PC-9 (cell line): ENCODE measurements at regions not wholly inside any gene's neighbourhood (a gene's known extent, or its start where the extent isn't known, plus 50 kb on each side); places are given as distances from the start of the nearest gene placed in this dataset.

Experiments used
- BruUV-seq: library from RNA; stranded (reverse); fragments of 400-500 nt; replicated peaks from 2 replicates; lab custom pipeline; 2021; lab: Mats Ljungman, UMichigan
- CTCF ChIA-PET: fragments of 300-600 bp; sonication (Branson Sonifier 250); formaldehyde crosslinking; loops from one replicate; lab custom pipeline; 2022; ENCODE audit warnings: antibody characterized with exemption; lab: Charles Lee
- POLR2A ChIA-PET: fragments of 300-600 bp; sonication (Branson Sonifier 250); formaldehyde crosslinking; loops from one replicate; lab custom pipeline; 2022; ENCODE audit warnings: antibody characterized with exemption; ENCODE audit not compliant: unreplicated experiment; lab: Charles Lee
- DNase-seq, 2 experiments: peaks; one replicate each; pipeline versions ENCODE4 v3.0.0 to v3.0.0-alpha.2; 2015 to 2022; ENCODE audit warnings: mixed read lengths in 1 of 2
- H2AFZ ChIP-seq: fragments of 200-600 bp; sonication (generic); 2 replicates; pipeline ENCODE4 v1.8.1; 2017; ENCODE audit warnings: antibody characterized with exemption
- H3F3A ChIP-seq: fragments of 200-600 bp; sonication (generic); 2 replicates; pipeline ENCODE4 v1.8.1; 2017; ENCODE audit warnings: antibody characterized with exemption, mild to moderate bottlenecking, low read depth; ENCODE audit not compliant: insufficient read depth
- H3K27ac ChIP-seq: fragments of 200-600 bp; sonication (generic); 2 replicates; pipeline ENCODE4 v1.6.1; 2016; ENCODE audit warnings: mixed run types
- H3K27me3 ChIP-seq: fragments of 200-600 bp; sonication (generic); 2 replicates; pipeline ENCODE4 v1.6.1; 2016; ENCODE audit warnings: low read depth, mixed run types; ENCODE audit not compliant: insufficient read depth
- H3K36me3 ChIP-seq: fragments of 200-600 bp; sonication (generic); 2 replicates; pipeline ENCODE4 v1.6.1; 2016; ENCODE audit warnings: low read depth, mixed run types
- H3K4me1 ChIP-seq: fragments of 200-600 bp; sonication (generic); replicated peaks from 2 replicates; pipeline ENCODE4 v1.6.1; 2016; ENCODE audit warnings: mixed run types; ENCODE audit not compliant: insufficient read depth
- H3K4me2 ChIP-seq: fragments of 200-600 bp; sonication (generic); 2 replicates; pipeline ENCODE4 v1.6.1; 2017; ENCODE audit warnings: mixed run types
- H3K4me3 ChIP-seq: fragments of 200-600 bp; sonication (generic); 2 replicates; pipeline ENCODE4 v1.6.1; 2016; ENCODE audit warnings: mixed run types
- H3K79me2 ChIP-seq: fragments of 200-600 bp; sonication (generic); 2 replicates; pipeline ENCODE4 v1.6.1; 2017; ENCODE audit warnings: low read depth, mixed run types
- H3K9me2 ChIP-seq: fragments of 200-600 bp; sonication (generic); 2 replicates; pipeline ENCODE4 v1.8.1; 2017; ENCODE audit warnings: mild to moderate bottlenecking; ENCODE audit not compliant: insufficient read depth
- H3K9me3 ChIP-seq: fragments of 200-600 bp; sonication (generic); 2 replicates; pipeline ENCODE4 v1.8.1; 2016; ENCODE audit warnings: low read depth; ENCODE audit not compliant: insufficient read depth
- H4K20me1 ChIP-seq: fragments of 200-600 bp; sonication (generic); 2 replicates; pipeline ENCODE4 v1.8.1; 2017; ENCODE audit not compliant: insufficient read depth
- CTCF ChIP-seq: fragments of 200-600 bp; sonication (generic); conservative IDR thresholded peaks from 2 replicates; pipeline ENCODE4 v1.6.1; 2017; ENCODE audit warnings: mixed run types, antibody characterized with exemption, mild to moderate bottlenecking, moderate library complexity
- EZH2 ChIP-seq: fragments of 200-600 bp; sonication (generic); IDR thresholded peaks from 2 replicates; pipeline ENCODE4 v1.8.0; 2017; ENCODE audit warnings: antibody characterized with exemption, low read depth
- intact Hi-C: fragments of 100-400 bp; cut with micrococcal nuclease; formaldehyde crosslinking; loops from one replicate; pipeline ENCODE4 v1.10.0; 2022; ENCODE audit not compliant: unreplicated experiment

- DNase-seq: no peak
- H3K4me3 ChIP-seq: no peak overlapping the region
- H3K79me2 ChIP-seq: no peaks in the 10 kb centered on the region
- no peaks in the 10 kb centered on the region for H3F3A ChIP-seq
- peaks cover under 1% of the 10 kb centered on the region; the same call in 1 of the 2 replicates for H3K4me1 ChIP-seq
- ChIA-PET POLR2A (no interaction called here), CTCF (no interaction called here)
- TF ChIP-seq CTCF (no peak), EZH2 (no peak)
- intact Hi-C loops: loop anchor here (5.0 to 10.0 kb wide), 3 partner anchors 345 to 495 kb away; partner anchors contain the start of gene TLE3
- no peaks in the 10 kb centered on the region for H4K20me1 ChIP-seq
- no TSS peak for BruUV-seq
- peaks cover 3% of the 10 kb centered on the region; the same call in 1 of the 2 replicates for H3K9me3 ChIP-seq
- H3K36me3 ChIP-seq: no peaks in the 10 kb centered on the region
- H3K4me2 ChIP-seq: no peak overlapping the region
- H3K27ac ChIP-seq: no peak overlapping the region
- no peak overlapping the region for H2AFZ ChIP-seq
- H3K9me2 ChIP-seq: no peaks in the 10 kb centered on the region
- H3K27me3 ChIP-seq: no peaks in the 10 kb centered on the region
These were observed 173.6 kb downstream of the UACA start for GRCh38 chr15:70589728-70590127.

- ChIA-PET CTCF (no interaction called here), POLR2A (no interaction called here)
- no TSS peak for BruUV-seq
- peaks cover 3% of the 10 kb centered on the region; the same call in 1 of the 2 replicates for H3K9me3 ChIP-seq
- no peaks in the 10 kb centered on the region for H3K9me2 ChIP-seq
- H3K27ac ChIP-seq: no peak overlapping the region
- DNase-seq: no peak
- no peaks in the 10 kb centered on the region for H3K36me3 ChIP-seq
- peaks cover 5% of the 10 kb centered on the region for H3K4me1 ChIP-seq
- TF ChIP-seq CTCF (no peak), EZH2 (no peak)
- no peaks in the 10 kb centered on the region for H3K27me3 ChIP-seq
- peaks cover 5% of the 10 kb centered on the region; the same call in 1 of the 2 replicates for H3F3A ChIP-seq
- H4K20me1 ChIP-seq: no peaks in the 10 kb centered on the region
- intact Hi-C loops: loop anchor here (5.0 to 10.0 kb wide), 3 partner anchors 344 to 494 kb away; partner anchors contain the start of gene TLE3
- no peak overlapping the region for H3K4me2 ChIP-seq
- no peaks in the 10 kb centered on the region for H3K79me2 ChIP-seq
- no peak overlapping the region for H3K4me3 ChIP-seq
- H2AFZ ChIP-seq: no peak overlapping the region
These were observed 174.1 kb downstream of the UACA start for GRCh38 chr15:70589221-70589620.

GRCh38 chr15:70588613-70589012 is 174.7 kb downstream of the UACA start:
- POLR2A ChIA-PET: no interaction called here
- Histone ChIP-seq H3K27me3 (no peaks in the 10 kb centered on the region), H3K4me1 (peaks cover 10% of the 10 kb centered on the region), H3K4me2 (no peak overlapping the region), H3K9me2 (no peaks in the 10 kb centered on the region), H3K79me2 (no peaks in the 10 kb centered on the region), H3F3A (peaks cover 6% of the 10 kb centered on the region; the same call in 1 of the 2 replicates), H4K20me1 (no peaks in the 10 kb centered on the region), H3K9me3 (peaks cover under 1% of the 10 kb centered on the region; the same call in 1 of the 2 replicates), H3K4me3 (no peak overlapping the region), H2AFZ (no peak overlapping the region), H3K36me3 (no peaks in the 10 kb centered on the region), H3K27ac (no peak overlapping the region)
- CTCF ChIA-PET: no interaction called here
- no TSS peak for BruUV-seq
- intact Hi-C loops: loop anchor here (5.0 to 10.0 kb wide), 3 partner anchors 344 to 494 kb away; partner anchors contain the start of gene TLE3
- no peak for DNase-seq
- no peak for TF ChIP-seq CTCF
- no peak for TF ChIP-seq EZH2
